K562 (cell line): ENCODE measurements at regions not wholly inside any gene's neighbourhood (a gene's known extent, or its start where the extent isn't known, plus 50 kb on each side); places are given as distances from the start of the nearest gene placed in this dataset.

Experiments
- ATAC-seq: fragments of 200-7000 bp; cut with Tn5 transposase; 3 replicates; pipeline ENCODE4 v1.9.1; 2020; ENCODE audit warnings: moderate library complexity
- BruUV-seq: library from RNA; stranded (reverse); fragments of 400-500 nt; replicated peaks from 2 replicates; lab custom pipeline; 2021; lab: Mats Ljungman, UMichigan
- CTCF ChIA-PET: fragments of 300-600 bp; formaldehyde crosslinking; extraction: SDS; loops from one replicate; lab custom pipeline; 2021; ENCODE audit warnings: low intra/inter-chr PET ratio; lab: Yijun Ruan, JAX
- POLR2A ChIA-PET: fragments of 300-600, 350-650 bp; sonication (Branson Sonifier 250); formaldehyde crosslinking; extraction: SDS; loops from one replicate; lab custom pipeline; 2021; ENCODE audit warnings: antibody characterized with exemption, inconsistent platforms; lab: Yijun Ruan, JAX
- DNase-seq, 4 experiments: peaks; one replicate each; pipeline versions ENCODE4 v3.0.0 to v3.0.0-alpha.2; 2011 to 2018; ENCODE audit warnings: low spot score in 3 of 4, mixed read lengths in 3 of 4; ENCODE audit errors: extremely low read depth in 1 of 4
- FAIRE-seq: peaks from 2 replicates; lab custom pipeline; 2011; peaks lifted over from hg19 to GRCh38; lab: Jason Lieb, UNC
- H2AFZ ChIP-seq: 2 replicates; pipeline ENCODE4 v1.6.0; 2011; ENCODE audit warnings: low read depth, low read length, control low read depth, inconsistent platforms
- H3K27ac ChIP-seq: fragments of 200-600 bp; 3 replicates; pipeline ENCODE4 v1.8.0; 2011; ENCODE audit warnings: low read depth, mild to moderate bottlenecking, control low read depth, inconsistent platforms, low read length, moderate library complexity, mixed read lengths; ENCODE audit errors: extremely low read depth
- H3K27me3 ChIP-seq, 2 experiments: fragments of 300-600 bp in 1 of 2; 2 replicates in 1 of 2; 3 replicates in 1 of 2; pipeline versions ENCODE4 v1.6.0 to v1.8.0; 2011; ENCODE audit warnings: inconsistent platforms in 2 of 2, low read length in 2 of 2, mild to moderate bottlenecking in 1 of 2, mixed read lengths in 1 of 2, moderate library complexity in 1 of 2; ENCODE audit not compliant: control insufficient read depth in 2 of 2, insufficient read depth in 2 of 2
- H3K36me3 ChIP-seq: fragments of 300-600 bp; 3 replicates; pipeline ENCODE4 v1.8.0; 2011; ENCODE audit warnings: mild to moderate bottlenecking, low read length, inconsistent platforms; ENCODE audit not compliant: control insufficient read depth, insufficient read depth
- H3K4me1 ChIP-seq, 2 experiments: fragments of 200-600 bp in 1 of 2; replicated peaks in 1 of 2; 2 replicates in 1 of 2; 3 replicates in 1 of 2; pipeline versions ENCODE4 v1.5.1 to v1.8.0; 2011; ENCODE audit warnings: inconsistent platforms in 2 of 2, low read length in 2 of 2, mild to moderate bottlenecking in 1 of 2, mixed read lengths in 1 of 2, moderate library complexity in 1 of 2; ENCODE audit not compliant: control insufficient read depth in 2 of 2, insufficient read depth in 2 of 2
- H3K4me2 ChIP-seq: 2 replicates; pipeline ENCODE4 v1.6.1; 2011; ENCODE audit warnings: low read length, control low read depth, inconsistent platforms, mixed read lengths; ENCODE audit not compliant: insufficient read depth
- H3K4me3 ChIP-seq: fragments of 200-600 bp; sonication (generic), shearing (Covaris generic); 2 replicates; pipeline ENCODE4 v1.5.1; 2016; ENCODE audit warnings: control low read depth, inconsistent platforms
- H3K79me2 ChIP-seq: fragments of 200-600 bp; 3 replicates; pipeline ENCODE4 v1.8.0; 2011; ENCODE audit warnings: low read length, inconsistent platforms; ENCODE audit not compliant: control insufficient read depth, insufficient read depth
- H3K9ac ChIP-seq, 2 experiments: 2 replicates each; pipeline versions ENCODE4 v1.6.0 to v1.6.1; 2011; ENCODE audit warnings: low read depth in 2 of 2, low read length in 2 of 2, control low read depth in 1 of 2, inconsistent platforms in 1 of 2, mild to moderate bottlenecking in 1 of 2, mixed read lengths in 1 of 2; ENCODE audit not compliant: insufficient read depth in 1 of 2
- H3K9me1 ChIP-seq: one replicate; pipeline ENCODE4 v1.6.0; 2011; ENCODE audit warnings: inconsistent platforms, mild to moderate bottlenecking, low read length, moderate library complexity; ENCODE audit not compliant: control insufficient read depth, insufficient read depth
- H3K9me3 ChIP-seq: replicated peaks from 2 replicates; pipeline ENCODE4 v1.5.1; 2011; ENCODE audit warnings: low read depth, low read length, inconsistent platforms; ENCODE audit not compliant: control insufficient read depth, insufficient read depth
- H4K20me1 ChIP-seq: replicated peaks from 2 replicates; pipeline ENCODE4 v1.6.1; 2011; ENCODE audit warnings: low read length, inconsistent platforms, mixed read lengths; ENCODE audit not compliant: control insufficient read depth, insufficient read depth
- ETV5 ChIP-seq: sonication (generic); formaldehyde crosslinking; IDR thresholded peaks from 2 replicates; pipeline ENCODE4 v1.4.0; 2020; ENCODE audit warnings: low read depth, mild to moderate bottlenecking, missing genetic modification reagents
- KLF16 ChIP-seq: IDR thresholded peaks from 2 replicates; pipeline ENCODE4 v1.6.1; 2016; ENCODE audit warnings: antibody characterized with exemption
- MCM5 ChIP-seq: fragments of 450-650 bp; IDR thresholded peaks from 2 replicates; pipeline ENCODE4 v1.6.1; 2016; ENCODE audit warnings: low read depth
- NBN ChIP-seq: fragments of 450-650 bp; IDR thresholded peaks from 2 replicates; pipeline ENCODE4 v1.6.1; 2016; ENCODE audit warnings: low read depth, mild to moderate bottlenecking
- NCOA6 ChIP-seq: fragments of 450-650 bp; IDR thresholded peaks from 2 replicates; pipeline ENCODE4 v1.6.1; 2017; ENCODE audit warnings: mild to moderate bottlenecking
- RBM34 ChIP-seq: fragments of 200-400 bp; formaldehyde crosslinking; IDR thresholded peaks from 2 replicates; pipeline ENCODE4 v1.6.1; 2018; ENCODE audit warnings: low read length, borderline replicate concordance; ENCODE audit not compliant: insufficient read depth
- SNRNP70 ChIP-seq: fragments of 200-400 bp; formaldehyde crosslinking; optimal IDR thresholded peaks from 2 replicates; pipeline ENCODE3; 2017; ENCODE audit warnings: low read depth, low read length
- WGBS: fragments of 100-300 bp; shearing (Covaris generic); methylation state at CpG from one replicate; pipeline ENCODE4 v1.1.6; 2016; ENCODE audit warnings: low coverage, mixed read lengths; ENCODE audit not compliant: insufficient coverage; ENCODE audit errors: missing lambda C conversion rate; 5-methylcytosine and 5-hydroxymethylcytosine counted together
- in situ Hi-C: fragments of 300-500 bp; cut with MboI; formaldehyde crosslinking; loops from 4 replicates; pipeline ENCODE4 v1.15.0; 2018; ENCODE audit warnings: inconsistent platforms, mixed read lengths
- intact Hi-C: fragments of 100-400 bp; cut with micrococcal nuclease; formaldehyde crosslinking; loops from 2 replicates; pipeline ENCODE4 v1.14.2; 2022
- TF ChIP-seq, protein P1 (sequence below): fragments of 450-650 bp; IDR thresholded peaks from 2 replicates; pipeline ENCODE4 v1.6.1; 2016; ENCODE audit warnings: missing biosample characterization, missing genetic modification characterization
- TF ChIP-seq, protein P2 (sequence below): fragments of 250-450 bp; sonication (Bioruptor Pico); IDR thresholded peaks from 2 replicates; pipeline ENCODE4 v1.5.0; 2022; ENCODE audit warnings: mild to moderate bottlenecking

DNA sequence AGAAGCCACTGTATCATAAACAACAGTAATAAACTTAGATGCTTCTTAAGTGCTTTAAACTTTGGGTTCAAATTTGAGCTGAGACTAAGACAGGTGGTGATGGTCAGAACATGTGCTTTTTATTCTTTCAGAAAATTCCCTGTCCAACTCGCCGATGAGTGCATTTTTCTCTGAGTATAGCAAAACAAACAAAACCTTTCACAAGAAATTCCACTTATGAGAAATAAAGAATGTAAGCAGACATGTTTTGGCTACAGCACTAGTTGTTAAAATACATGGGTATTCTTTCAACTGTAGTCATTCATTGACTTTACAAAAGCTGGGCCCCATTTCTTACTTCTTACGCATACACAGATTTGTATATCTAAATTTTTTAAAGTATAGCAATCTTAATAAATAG is 125.6 kb downstream of the SPRY2 start:
- in situ Hi-C loops, result no loop called here
- Histone ChIP-seq H3K27ac (no peak overlapping the region), H3K27me3 (no peaks in the 10 kb centered on the region), H4K20me1 (no peaks in the 10 kb centered on the region), H3K9ac (no peak overlapping the region), H3K4me3 (no peak overlapping the region), H3K9me3 (no peaks in the 10 kb centered on the region), H3K36me3 (no peaks in the 10 kb centered on the region), H3K9me1 (no peaks in the 10 kb centered on the region), H3K4me1 (no peaks in the 10 kb centered on the region), H3K79me2 (no peaks in the 10 kb centered on the region), H3K4me2 (no peak overlapping the region), H2AFZ (no peak overlapping the region)
- FAIRE-seq (no peak), ATAC-seq (no peak), DNase-seq (no peak)
- no TSS peak for BruUV-seq
- CTCF ChIA-PET, result no interaction called here
- intact Hi-C loops, result no loop called here
- WGBS, result 0% methylated on average over 3 of the region's 3 CpGs
- TF ChIP-seq NBN (no peak), KLF16 (no peak), SNRNP70 (no peak), MCM5 (no peak)
- TF ChIP-seq, protein P1, sequence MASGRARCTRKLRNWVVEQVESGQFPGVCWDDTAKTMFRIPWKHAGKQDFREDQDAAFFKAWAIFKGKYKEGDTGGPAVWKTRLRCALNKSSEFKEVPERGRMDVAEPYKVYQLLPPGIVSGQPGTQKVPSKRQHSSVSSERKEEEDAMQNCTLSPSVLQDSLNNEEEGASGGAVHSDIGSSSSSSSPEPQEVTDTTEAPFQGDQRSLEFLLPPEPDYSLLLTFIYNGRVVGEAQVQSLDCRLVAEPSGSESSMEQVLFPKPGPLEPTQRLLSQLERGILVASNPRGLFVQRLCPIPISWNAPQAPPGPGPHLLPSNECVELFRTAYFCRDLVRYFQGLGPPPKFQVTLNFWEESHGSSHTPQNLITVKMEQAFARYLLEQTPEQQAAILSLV, result no peak
- POLR2A ChIA-PET, result no interaction called here

DNA sequence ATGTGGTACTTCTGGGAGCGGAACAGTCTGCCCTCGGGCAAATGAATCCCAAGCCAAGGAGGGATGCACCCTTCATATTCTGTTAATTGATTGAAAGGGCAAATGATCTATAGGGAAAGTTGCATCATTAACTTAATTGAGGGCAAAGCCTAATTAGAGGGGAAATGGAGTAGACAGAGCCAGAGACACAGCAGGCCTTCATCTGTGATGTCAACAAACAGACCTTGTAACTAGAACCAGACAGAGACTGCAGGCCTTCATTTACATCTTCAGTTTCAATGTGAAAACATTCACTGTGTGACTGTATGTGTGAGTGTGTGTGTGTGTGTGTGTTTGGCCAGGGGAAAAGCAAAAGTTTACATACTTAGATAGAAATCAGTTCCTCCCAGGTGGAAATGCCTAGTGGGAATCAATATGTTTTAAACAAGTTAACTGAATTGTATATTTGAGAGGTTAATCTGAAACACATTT is 126.4 kb downstream of the SPRY2 start:
- no TSS peak for BruUV-seq
- Histone ChIP-seq H3K4me2 (no peak overlapping the region), H2AFZ (no peak overlapping the region), H3K36me3 (no peaks in the 10 kb centered on the region), H3K4me1 (no peaks in the 10 kb centered on the region), H3K9me3 (no peaks in the 10 kb centered on the region), H3K27ac (no peak overlapping the region), H3K4me3 (no peak overlapping the region), H3K27me3 (no peaks in the 10 kb centered on the region), H3K9ac (no peak overlapping the region), H3K79me2 (no peaks in the 10 kb centered on the region), H4K20me1 (no peaks in the 10 kb centered on the region), H3K9me1 (no peaks in the 10 kb centered on the region)
- intact Hi-C loops (no loop called here), in situ Hi-C loops (no loop called here)
- TF ChIP-seq, protein P2, sequence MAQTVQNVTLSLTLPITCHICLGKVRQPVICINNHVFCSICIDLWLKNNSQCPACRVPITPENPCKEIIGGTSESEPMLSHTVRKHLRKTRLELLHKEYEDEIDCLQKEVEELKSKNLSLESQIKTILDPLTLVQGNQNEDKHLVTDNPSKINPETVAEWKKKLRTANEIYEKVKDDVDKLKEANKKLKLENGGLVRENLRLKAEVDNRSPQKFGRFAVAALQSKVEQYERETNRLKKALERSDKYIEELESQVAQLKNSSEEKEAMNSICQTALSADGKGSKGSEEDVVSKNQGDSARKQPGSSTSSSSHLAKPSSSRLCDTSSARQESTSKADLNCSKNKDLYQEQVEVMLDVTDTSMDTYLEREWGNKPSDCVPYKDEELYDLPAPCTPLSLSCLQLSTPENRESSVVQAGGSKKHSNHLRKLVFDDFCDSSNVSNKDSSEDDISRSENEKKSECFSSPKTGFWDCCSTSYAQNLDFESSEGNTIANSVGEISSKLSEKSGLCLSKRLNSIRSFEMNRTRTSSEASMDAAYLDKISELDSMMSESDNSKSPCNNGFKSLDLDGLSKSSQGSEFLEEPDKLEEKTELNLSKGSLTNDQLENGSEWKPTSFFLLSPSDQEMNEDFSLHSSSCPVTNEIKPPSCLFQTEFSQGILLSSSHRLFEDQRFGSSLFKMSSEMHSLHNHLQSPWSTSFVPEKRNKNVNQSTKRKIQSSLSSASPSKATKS (CRISPR knock-in tag), result no peak
- TF ChIP-seq NCOA6 (no peak), RBM34 (no peak), ETV5 (CRISPR knock-in tag) (no peak)
- WGBS, result 0% methylated on average over 1 of the region's 2 CpGs
- ChIA-PET POLR2A (no interaction called here), CTCF (no interaction called here)
- DNase-seq, result no peak
- no peak for FAIRE-seq
- no peak for ATAC-seq
